Stimulated activated CD4-positive, alpha-beta T cell treated with anti-CD3 and anti-CD28 coated beads, Interleukin-4, amount 100 ng/mL, for 24 hours (primary cell): ENCODE measurements at regions not wholly inside any gene's neighbourhood (a gene's known extent, or its start where the extent isn't known, plus 50 kb on each side); places are given as distances from the start of the nearest gene placed in this dataset.

ENCODE experiments used
- DNase-seq: peaks from one replicate; pipeline ENCODE4 v3.0.0-alpha.2; 2020

DNA sequence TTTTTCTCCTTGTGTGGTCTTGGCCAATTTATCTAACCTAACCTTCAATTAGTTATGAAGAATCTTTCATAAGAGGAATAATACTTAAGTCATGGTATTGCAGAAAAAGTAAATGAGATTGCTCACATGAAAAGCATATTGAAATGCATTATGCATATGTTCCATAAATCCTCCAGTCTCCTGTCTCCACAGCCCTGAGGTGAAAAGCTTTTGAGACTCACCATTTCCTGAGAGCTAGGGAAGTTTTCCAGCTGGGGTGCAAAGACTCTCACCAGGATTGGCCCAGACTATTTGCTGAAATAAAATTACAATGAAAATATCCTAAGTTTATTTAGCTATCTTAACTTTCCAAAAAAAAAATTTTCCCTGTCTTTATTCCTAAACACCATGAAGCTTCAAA lies 723.8 kb upstream of the FLRT2 start:
- no peak for DNase-seq

DNA sequence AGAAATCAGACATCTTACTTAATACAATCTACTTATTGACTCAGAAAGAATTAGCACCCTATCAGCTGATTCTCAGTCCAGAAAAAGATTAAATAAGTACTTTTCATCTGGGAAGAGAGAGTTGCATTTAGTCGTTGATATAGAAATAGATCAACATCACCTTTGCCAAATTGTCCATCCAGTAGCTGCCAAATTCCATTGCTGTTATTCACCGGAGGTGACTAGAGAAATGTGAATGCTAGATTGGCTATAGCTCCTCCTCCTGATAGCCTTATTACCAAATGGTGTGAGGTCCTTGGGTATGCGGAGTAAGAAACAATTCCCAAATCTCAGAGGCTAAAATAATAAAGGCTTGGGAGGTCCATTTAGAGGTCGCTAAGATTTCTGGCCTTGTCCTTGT lies 723.3 kb upstream of the FLRT2 start:
- no peak for DNase-seq

DNA sequence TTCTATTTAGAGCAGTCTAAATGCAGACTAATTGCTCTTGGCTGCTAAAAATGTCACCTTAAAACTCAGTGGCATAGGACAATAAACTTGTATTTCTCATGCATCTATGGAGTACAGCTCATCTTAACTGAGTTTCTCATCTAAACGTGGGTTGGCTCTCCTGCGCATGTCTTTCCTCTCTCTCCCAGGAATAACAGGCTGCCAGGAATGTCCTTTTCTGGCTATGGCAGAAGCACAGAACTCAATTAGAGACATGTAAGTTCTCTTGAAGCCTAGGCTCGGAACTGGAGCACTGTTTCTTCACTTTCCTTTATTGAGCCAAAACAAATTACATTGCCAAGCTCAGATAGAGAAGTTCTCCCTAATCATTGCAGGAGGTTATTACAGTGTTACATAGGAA lies 722.3 kb upstream of the FLRT2 start:
- no peak for DNase-seq

DNA sequence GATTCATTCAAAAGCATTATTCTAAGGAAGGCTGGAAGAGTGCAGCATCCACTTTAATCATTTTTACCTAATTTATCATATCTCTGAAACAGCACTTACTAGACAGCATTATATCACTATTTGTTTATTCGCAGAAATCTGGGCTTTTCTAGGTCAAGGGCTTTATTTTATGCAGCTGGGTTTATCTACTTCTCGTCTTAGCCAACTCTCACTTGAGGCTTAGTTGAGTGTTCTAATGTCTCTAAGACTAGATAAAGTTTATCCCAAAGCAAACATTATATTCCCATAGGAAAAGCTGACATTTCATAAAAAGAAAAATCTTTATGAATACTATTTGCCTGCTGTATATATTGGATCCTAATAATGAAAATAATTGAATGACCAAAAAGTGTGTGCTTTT lies 720.8 kb upstream of the FLRT2 start:
- DNase-seq: no peak

DNA sequence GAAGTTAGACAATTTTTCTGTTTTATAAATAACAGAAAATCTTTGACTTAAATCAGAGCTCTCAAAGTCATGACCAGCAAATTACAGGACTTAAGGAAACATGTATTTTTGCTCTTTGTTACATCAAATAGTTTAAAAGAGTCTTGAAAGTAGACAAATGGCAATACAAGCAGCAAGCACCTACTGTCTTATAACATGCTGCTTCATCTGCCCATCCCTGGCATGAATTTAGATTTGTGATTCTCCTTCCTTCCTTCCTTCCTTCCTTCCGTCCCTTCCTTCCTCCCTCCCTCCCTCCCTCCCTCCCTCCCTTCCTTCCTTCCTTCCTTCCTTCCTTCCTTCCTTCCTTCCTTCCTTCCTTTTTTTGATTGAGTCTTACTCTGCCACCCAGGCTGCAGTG lies 715.6 kb upstream of the FLRT2 start:
- DNase-seq: no peak

DNA sequence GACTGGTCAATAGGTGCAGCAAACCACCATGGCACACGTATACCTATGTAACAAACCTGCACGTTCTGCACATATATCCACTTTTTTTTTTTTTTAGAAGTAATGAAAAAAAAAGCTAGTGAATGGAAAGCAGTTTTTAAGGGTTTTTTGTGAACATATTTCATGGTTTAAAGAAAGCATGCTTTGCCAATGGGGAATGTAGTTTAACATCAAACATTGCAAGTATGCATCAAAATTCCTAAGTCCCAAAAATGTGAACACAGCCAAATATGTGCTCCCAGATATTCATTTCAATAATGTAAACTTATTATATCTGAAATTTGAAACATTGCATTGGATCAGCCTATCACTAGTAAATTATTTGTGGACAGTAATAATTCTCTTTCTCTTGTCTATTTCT lies 710.4 kb upstream of the FLRT2 start:
- DNase-seq: no peak

DNA sequence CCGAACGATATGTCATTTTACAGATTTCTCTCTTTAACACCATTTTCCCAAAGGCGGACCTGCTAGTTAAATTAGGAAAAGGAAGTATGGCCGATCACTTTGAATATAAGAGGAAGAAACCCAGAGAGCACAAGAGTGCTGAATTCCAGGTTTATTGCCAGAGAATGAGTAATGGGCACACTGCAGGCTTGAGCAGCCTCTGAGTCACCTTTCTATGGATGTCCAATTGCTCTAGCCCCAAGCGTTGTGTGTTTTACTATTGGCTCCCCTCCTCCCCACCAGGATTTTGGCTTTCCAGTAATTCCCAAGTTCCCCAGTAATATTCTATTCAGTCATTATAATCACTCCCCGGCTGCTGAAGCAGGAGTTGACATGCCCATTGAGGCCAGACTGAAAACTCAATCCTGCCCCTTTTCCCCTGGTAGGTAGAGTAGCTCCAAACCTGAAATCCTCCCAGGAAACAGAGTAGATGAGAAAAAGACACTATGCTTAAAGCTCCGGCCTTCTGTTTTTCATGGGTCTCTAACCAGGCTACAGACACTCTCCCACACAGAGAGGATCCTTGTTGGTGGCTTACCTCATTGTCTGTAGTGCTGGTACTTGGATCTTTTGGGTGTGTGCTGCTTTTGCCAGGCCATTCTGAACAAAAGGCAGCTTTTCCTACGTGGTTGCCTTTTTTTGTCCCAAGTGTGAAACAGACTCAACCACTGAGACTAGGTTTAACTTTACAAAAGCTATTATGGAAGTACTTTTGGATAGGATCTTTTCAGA lies 704.3 kb upstream of the FLRT2 start:
- DNase-seq: no peak

DNA sequence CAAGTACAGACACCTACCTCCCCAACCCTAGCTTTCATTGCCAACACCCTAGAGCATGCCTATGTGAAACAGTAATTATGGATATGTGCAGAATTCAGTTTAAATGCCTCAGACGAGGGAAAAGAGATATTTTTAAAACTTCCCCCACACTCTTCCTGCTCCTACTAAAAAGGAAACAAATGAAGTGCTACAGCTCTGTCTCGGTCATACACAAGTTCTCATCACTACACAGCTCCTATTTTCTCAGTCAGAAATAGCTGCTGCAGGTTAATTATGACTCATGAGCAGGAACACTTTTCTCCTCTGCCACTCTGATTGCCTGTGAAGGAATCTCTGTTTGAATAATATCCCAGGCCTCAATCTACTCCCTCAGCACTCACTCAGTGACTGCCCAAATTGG lies 703.6 kb upstream of the FLRT2 start:
- DNase-seq: no peak

DNA sequence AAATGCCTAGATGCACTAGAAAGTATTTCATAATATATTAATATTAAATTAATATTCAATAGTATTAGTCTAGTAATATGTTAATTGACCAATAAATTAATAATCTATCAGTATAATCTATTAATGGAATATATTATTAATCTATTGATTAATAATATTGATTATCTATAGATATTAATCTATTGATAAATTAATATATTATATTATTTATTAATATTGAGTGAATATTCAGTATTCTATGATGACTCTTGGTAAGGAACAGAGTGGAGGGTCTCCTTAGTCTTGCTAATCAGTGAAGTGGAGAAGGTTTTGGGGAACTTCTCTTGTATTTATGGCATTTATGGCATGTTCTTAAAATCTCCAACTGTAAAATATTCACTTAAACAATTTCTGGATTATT lies 679.3 kb upstream of the FLRT2 start:
- no peak for DNase-seq

DNA sequence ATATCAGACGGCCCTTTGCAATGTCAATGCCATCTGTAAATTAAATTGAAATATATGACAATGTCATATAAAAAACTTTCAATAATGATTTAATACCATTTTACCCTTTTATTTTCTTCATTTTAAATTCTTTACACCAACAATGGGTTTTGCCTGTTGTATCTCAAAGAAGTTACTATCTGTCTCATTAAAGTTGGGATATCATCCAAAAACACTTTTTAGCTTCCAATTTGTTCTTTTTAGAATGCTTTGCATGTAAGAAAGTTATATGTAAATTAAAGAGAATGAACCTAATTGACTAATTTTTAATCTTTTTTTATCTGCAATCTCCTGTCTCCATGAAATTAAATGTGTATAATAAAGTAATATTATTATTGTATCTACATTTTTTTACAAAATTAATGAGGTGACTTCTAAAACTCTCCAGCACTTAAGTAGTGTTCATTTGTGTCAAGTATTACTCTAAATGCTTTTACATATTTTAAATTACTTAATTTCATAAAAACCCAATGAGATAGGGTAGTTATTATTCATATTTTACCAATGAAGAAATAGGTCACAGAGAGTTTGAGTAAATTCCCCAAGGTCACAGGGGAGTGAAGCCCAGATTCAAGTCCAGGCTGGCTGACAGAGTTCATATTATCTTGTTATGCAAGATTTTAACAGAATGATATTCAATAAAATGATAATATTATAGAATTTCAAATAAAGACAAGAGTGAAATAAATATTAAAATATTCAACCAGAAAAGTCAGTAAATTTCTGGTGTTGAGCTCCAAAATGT lies 673.0 kb upstream of the FLRT2 start:
- DNase-seq: no peak

DNA sequence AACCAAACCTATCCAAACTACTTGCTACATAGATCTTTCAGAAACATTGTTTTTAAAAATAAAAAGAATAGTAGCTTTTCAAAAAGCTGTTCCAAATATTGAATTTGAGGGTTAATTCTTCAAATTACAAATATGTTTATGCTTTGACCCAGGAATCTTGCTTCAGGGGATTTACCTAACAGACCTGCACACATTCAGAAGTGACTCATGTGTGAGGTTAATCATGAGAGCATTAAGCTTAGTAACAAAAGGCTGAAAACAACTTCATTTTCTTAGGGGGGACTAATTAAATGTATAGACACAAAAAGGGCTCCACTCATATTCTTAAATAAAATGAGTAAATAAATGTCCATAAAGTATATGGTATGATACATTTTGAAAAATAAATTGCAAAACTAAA lies 672.4 kb upstream of the FLRT2 start:
- DNase-seq: no peak

DNA sequence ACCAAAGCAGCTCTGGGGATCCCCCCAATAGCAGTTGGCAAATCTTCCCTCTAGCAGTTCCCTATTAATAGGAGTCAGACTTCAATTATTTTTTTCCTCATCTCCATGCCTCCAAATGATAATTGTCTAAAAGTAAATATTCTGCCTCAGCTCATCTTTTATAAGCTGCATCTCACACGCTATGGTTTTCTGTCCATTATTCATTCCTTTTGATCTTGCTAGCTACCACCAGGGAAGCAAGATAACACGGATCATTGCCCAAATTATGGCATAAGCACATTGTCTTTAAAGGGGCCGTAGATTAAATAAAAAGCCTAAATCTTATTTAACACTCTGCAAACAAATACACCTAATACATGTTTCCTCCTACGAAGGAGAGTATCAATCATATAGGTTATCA lies 670.8 kb upstream of the FLRT2 start:
- no peak for DNase-seq

DNA sequence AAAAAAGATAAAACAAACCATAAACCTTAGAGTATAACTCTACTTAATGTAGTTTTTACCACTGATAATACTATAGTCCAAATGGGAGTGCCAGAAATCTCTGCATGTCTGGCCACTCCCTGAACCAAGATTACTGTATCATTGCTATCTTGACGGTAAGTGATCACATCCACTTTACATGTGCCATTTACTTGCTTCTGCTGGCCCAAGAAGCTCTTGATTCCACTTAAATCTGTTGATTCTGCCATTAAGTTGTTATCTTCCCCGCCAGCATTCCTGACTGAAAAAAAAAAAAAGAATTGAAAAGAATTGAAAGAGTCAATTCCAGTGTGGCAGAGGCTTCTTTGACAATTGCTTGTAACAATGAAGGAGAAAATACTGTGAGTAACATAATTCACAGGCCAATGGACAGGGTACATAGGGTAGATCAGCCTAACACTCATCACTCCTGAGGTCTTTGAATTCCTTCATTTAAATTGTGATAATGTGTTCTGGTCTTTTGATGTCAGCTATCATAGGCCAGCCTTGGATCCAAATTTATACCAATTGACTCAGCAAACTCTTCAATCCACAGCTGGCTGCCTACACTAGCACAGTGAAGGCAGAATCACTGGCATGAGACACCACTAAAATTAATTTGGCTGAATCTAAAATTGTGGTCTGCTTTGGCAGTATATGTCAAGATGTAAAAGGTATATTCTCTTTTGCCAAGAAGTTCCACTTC lies 665.2 kb upstream of the FLRT2 start:
- no peak for DNase-seq

DNA sequence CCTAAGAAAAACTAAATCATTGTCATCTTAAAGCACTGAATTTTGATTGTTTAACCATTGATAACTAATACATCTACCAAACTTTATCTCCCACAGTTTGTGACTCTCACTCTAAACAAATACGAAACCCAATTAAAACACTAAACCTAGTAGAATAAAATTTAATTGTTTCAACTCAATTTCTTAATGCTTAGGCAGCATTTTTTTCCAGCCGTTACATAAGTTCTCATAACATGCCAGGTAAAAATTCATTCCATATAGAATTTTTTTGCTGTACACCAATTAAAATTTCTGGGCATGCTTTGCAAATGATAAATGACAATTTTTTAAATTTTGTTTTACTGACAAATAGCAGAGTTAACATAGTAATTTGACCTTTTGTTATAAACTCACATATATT lies 658.2 kb upstream of the FLRT2 start:
- DNase-seq: no peak

DNA sequence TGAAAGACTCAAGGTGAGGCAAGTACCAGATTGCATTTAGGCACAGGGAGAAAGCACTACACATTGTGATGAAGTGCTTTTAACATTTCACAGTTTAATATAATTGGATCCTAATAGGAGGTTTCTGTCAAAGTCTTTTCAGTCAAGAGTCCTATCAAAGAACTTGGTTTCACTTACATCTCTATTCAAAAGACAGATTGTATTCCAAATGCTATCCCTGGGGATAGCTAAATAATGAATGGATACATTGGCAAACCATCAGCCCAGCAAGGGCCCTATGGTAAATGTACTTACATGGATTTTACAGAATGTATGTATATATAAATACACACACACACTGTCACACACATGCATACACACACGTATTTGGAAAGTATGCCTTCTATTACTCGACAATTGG lies 655.5 kb upstream of the FLRT2 start:
- no peak for DNase-seq

DNA sequence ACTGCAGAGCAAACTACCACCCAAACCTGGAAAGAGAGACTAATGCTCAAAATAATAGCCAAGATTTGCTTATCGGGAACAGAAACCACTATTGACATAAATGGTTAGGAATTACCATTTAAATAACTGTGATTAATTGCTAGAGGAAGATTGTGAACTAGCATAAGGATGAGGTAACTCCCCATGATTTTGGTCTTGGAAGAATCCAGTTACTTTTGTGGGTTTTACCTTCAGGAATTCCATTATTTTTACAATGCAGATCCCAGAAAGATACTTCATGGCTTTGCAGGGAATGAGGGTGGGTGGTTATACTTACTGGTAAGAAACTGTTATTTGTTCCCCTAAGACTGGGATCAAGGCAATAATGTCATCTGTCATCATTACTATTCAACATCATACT lies 652.9 kb upstream of the FLRT2 start:
- DNase-seq: no peak

DNA sequence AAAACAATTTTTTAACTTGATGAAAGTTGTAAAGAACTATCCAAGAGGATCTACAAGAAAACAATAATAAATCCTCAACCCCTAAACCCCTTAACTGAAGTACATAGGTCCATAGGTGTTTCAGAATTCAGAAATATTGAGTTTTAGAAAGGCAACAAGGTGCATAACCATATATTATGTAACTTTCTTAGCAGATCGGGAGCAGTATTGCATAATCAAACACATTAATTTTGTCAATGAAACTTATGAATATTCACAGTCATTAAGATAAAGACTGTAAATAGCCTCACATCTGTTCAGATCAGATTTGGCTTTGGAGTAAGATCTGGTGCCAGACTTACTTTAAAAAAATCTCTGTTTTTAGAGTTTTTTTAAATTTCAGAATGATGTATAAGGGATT lies 647.1 kb upstream of the FLRT2 start:
- DNase-seq: no peak

DNA sequence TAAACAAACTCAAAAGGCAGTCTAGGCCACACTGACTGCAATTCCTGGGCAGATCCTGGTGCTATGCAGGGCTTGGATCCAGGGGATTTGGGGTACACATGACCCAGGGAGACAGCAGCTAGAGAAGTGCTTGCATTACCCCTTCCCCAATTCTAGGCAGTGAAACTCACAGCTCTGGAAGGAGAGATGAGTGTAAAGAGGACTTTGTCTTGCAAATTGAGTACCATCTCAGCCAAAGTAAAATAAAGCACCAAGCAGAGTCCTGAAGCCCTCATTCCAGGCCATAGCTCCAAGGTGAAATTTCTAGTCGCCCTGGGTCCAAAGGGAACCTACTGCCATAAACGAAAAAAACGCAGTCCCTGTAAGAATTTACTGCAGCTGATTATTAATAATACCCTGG lies 644.9 kb upstream of the FLRT2 start:
- no peak for DNase-seq

DNA sequence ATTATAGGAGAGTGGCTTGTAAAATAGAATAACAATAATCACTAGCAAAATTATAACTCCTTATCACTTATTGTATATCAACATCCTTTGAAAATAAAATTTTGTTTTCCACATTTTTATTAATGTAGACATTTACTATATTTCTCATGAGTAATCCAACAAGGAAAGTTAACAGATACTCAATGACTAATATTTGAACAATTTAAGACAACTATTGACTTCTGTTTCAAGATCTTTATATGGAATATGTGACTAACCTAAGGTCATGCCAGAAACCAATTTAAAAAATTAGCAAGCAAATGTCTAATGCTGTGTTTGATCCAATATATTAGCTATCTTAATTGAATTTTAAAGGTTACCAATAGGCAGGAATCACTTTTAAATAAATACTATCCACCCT lies 638.5 kb upstream of the FLRT2 start:
- no peak for DNase-seq

DNA sequence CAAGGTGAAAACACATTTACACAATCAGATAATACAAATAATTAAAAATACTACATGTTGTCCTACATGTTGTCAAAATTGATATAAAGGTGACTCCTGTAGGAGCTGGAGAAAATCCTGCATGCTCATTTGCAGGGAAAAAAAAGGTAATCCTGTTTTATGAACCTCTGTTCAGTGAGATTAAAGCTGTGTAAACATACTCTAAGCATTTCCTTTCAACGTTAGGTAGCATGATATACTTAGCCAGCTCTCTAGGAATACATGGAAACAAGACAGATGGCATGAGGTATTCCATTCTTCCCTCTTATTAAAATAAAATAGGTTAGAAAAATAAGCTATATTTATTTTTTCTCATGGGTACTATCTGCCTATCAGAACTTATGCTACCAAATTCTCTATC lies 635.7 kb upstream of the FLRT2 start:
- no peak for DNase-seq

DNA sequence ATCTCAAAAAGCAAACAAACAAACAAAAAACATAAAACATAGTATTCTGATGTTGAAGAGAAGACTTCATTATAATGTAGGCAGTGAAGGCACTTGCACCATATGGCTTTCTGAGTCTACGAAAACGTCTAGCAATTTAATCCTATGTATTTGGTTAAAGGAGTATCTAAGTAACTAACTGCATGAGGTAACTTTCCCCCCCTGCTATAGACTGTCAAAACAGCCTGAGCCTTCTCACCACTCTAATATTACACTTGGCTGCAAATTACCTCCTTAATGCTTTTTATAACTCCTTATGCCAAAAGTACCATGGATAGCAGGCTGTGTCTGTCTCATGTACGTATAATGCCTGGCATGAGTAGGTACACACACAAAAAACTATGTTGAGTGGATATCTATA lies 607.6 kb upstream of the FLRT2 start:
- no peak for DNase-seq

DNA sequence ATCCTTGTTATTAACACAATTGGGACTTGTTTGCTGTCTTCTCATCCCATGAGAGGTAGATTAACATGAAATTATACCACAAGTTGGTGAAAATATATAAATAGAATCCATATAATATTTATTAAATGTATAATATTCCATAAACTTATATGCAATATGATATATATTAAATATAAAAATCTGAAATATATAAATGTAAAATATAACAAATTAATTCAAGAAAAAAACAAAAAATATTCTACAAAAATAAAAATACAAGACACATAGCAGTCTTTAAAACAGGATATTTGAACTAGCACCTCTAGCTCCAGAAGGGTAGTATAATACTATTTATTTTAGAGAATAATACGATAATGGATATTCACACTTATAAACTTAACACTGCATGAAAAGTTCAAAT lies 603.3 kb upstream of the FLRT2 start:
- DNase-seq: no peak

DNA sequence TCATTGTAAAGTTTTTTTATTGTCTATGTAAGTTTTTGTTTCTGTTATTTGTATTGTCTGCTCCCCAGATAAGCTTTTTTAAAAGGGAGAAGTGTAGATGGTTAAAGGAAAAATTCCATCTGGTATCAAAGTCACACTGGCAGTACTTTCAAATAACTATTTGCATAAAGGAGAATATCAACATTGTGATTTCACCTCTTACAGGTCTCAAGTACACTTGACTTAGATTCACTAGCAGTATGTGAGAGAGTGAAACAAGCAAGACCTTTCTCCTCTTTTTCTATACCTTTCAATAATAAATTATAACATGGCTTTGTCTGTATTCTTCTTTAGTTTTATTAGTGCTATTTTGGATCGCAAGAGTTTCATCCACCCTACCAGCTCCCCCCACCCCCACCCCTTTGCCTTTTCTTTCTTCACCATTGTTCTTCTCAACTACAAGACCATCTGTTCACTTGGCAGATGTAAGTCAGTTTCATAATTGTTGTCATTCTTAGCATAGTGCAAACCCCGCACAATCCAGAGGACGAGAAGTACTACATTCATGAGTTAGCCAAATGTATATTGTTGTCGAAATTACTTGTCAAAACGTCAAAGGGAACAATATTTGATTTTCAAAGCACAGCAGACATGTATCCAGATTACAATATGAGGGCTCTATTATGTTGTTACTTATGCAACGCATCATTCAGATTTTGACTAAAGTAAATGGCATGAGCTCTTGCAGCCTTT lies 602.7 kb upstream of the FLRT2 start:
- no peak for DNase-seq
